ENCODE measurements at regions not wholly inside any gene's neighbourhood (a gene's known extent, or its start where the extent isn't known, plus 50 kb on each side); places are given as distances from the start of the nearest gene placed in this dataset.

- Histone ChIP-seq H3K9me2 (no peaks in the 10 kb centered on the region), H3K27me3 (ENCODE audit: insufficient read depth) (no peaks in the 10 kb centered on the region), H3K4me2 (no peak overlapping the region), H3K9me3 (no peaks in the 10 kb centered on the region), H3F3A (replicated peaks; ENCODE audit: insufficient read depth) (no peaks in the 10 kb centered on the region), H3K9ac (no peak overlapping the region), H4K20me1 (ENCODE audit: insufficient read depth) (no peaks in the 10 kb centered on the region), H3K36me3 (replicated peaks in 1 of 2; ENCODE audit: control insufficient read depth in 1 of 2, insufficient read depth in 2 of 2, low read length in 1 of 2) (no peaks in the 10 kb centered on the region), H3K79me2 (ENCODE audit: insufficient read depth) (no peaks in the 10 kb centered on the region), H3K4me1 (ENCODE audit: control insufficient read depth in 1 of 2, insufficient read depth in 2 of 2, low read depth in 1 of 2, low read length in 1 of 2) (no peaks in the 10 kb centered on the region), H3K4me3 (ENCODE audit: low read depth in 2 of 2, low read length in 1 of 2) (no peak overlapping the region), H2AFZ (ENCODE audit: low read depth) (no peak overlapping the region), H3K27ac (ENCODE audit: low read depth in 2 of 2, low read length in 1 of 2) (no peak overlapping the region)
- no peak for DNase-seq
- TF ChIP-seq PBX3 (IDR thresholded peaks at IDR 0.05) (no peak), RAD21 (IDR thresholded peaks at IDR 0.05; ENCODE audit: low read length) (no peak), TEAD4 (IDR thresholded peaks at IDR 0.05; ENCODE audit: borderline replicate concordance, insufficient read depth) (no peak), USF1 (IDR thresholded peaks at IDR 0.05; ENCODE audit: borderline replicate concordance, low read depth) (no peak), CHD2 (IDR thresholded peaks at IDR 0.05; ENCODE audit: low read length, partially characterized antibody) (no peak), RFX5 (IDR thresholded peaks at IDR 0.05; ENCODE audit: low read length) (no peak), JUND (IDR thresholded peaks at IDR 0.05) (no peak)
- CTCF ChIA-PET = no interaction called here
- POLR2A ChIA-PET = interaction anchor here (0.7 kb wide), 1 partner anchor 70 kb away, joined by 3 read pairs; no protein-coding TSS in a partner anchor
- WGBS (ENCODE audit: low lambda C conversion rate) = 15% methylated on average over 1 of the region's 1 CpG
These were observed 138.3 kb upstream of the DUSP10 start for GRCh38 chr1:221880182-221880581.

GRCh38 chr1:221878134-221878533 is 136.2 kb upstream of the DUSP10 start:
- ChIA-PET CTCF (no interaction called here), POLR2A (no interaction called here)
- H3K4me1 ChIP-seq (ENCODE audit: control insufficient read depth in 1 of 2, insufficient read depth in 2 of 2, low read depth in 1 of 2, low read length in 1 of 2) = peaks cover 0 to 6% of the 10 kb centered on the region in 2 experiments; a peak in 2 of 4 replicates
- no peaks in the 10 kb centered on the region for H4K20me1 ChIP-seq (ENCODE audit: insufficient read depth)
- no peak overlapping the region for H3K4me2 ChIP-seq
- H3K9me3 ChIP-seq = no peaks in the 10 kb centered on the region
- H3K36me3 ChIP-seq (replicated peaks in 1 of 2; ENCODE audit: control insufficient read depth in 1 of 2, insufficient read depth in 2 of 2, low read length in 1 of 2) = no peaks in the 10 kb centered on the region
- H2AFZ ChIP-seq (ENCODE audit: low read depth) = no peak overlapping the region
- no peaks in the 10 kb centered on the region for H3K79me2 ChIP-seq (ENCODE audit: insufficient read depth)
- H3F3A ChIP-seq (replicated peaks; ENCODE audit: insufficient read depth) = no peaks in the 10 kb centered on the region
- DNase-seq = no peak
- H3K9me2 ChIP-seq = no peaks in the 10 kb centered on the region
- no peaks in the 10 kb centered on the region for H3K27me3 ChIP-seq (ENCODE audit: insufficient read depth)
- H3K27ac ChIP-seq (ENCODE audit: low read depth in 2 of 2, low read length in 1 of 2) = no peak overlapping the region
- no peak overlapping the region for H3K9ac ChIP-seq
- TF ChIP-seq YY1 (IDR thresholded peaks at IDR 0.05; ENCODE audit: low read depth) (no peak), RCOR1 (IDR thresholded peaks at IDR 0.05; ENCODE audit: low read length) (no peak)
- H3K4me3 ChIP-seq (ENCODE audit: low read depth in 2 of 2, low read length in 1 of 2) = no peak overlapping the region

GRCh38 chr1:221877311-221877710 is 135.4 kb upstream of the DUSP10 start:
- 94% methylated on average over 2 of the region's 2 CpGs for WGBS (ENCODE audit: low lambda C conversion rate)
- DNase-seq = no peak
- Histone ChIP-seq H3F3A (replicated peaks; ENCODE audit: insufficient read depth) (no peaks in the 10 kb centered on the region), H3K36me3 (replicated peaks in 1 of 2; ENCODE audit: control insufficient read depth in 1 of 2, insufficient read depth in 2 of 2, low read length in 1 of 2) (no peaks in the 10 kb centered on the region), H3K9ac (no peak overlapping the region), H3K4me1 (ENCODE audit: control insufficient read depth in 1 of 2, insufficient read depth in 2 of 2, low read depth in 1 of 2, low read length in 1 of 2) (peaks cover 0 to 6% of the 10 kb centered on the region in 2 experiments; a peak in 2 of 4 replicates), H3K9me3 (no peaks in the 10 kb centered on the region), H2AFZ (ENCODE audit: low read depth) (no peak overlapping the region), H4K20me1 (ENCODE audit: insufficient read depth) (no peaks in the 10 kb centered on the region), H3K27ac (ENCODE audit: low read depth in 2 of 2, low read length in 1 of 2) (no peak overlapping the region), H3K4me3 (ENCODE audit: low read depth in 2 of 2, low read length in 1 of 2) (no peak overlapping the region), H3K9me2 (no peaks in the 10 kb centered on the region), H3K79me2 (ENCODE audit: insufficient read depth) (no peaks in the 10 kb centered on the region), H3K4me2 (no peak overlapping the region), H3K27me3 (ENCODE audit: insufficient read depth) (no peaks in the 10 kb centered on the region)
- ChIA-PET CTCF (interaction anchor here (1.2 to 1.4 kb wide), 3 partner anchors 14 to 578 kb away, joined by 3 read pairs; no protein-coding TSS in a partner anchor), POLR2A (no interaction called here)
- no peak for TF ChIP-seq GATA2 (CRISPR knock-in tag; IDR thresholded peaks at IDR 0.05)
- no peak for TF ChIP-seq REST (IDR thresholded peaks at IDR 0.05; ENCODE audit: low read depth, low read length)
- no peak for TF ChIP-seq POLR2AphosphoS5 (IDR thresholded peaks at IDR 0.05; ENCODE audit: low read depth, low read length)
- TF ChIP-seq EZH2phosphoT487 (IDR thresholded peaks at IDR 0.05; ENCODE audit: borderline replicate concordance, low read depth) = no peak
- no peak for TF ChIP-seq CTCF (IDR thresholded peaks at IDR 0.05)
- TF ChIP-seq MAX (IDR thresholded peaks at IDR 0.05; ENCODE audit: low read depth) = no peak
- no peak for TF ChIP-seq SMC3 (IDR thresholded peaks at IDR 0.05; ENCODE audit: low read depth, low read length)
